ENCODE measurements at regions not wholly inside any gene's neighbourhood (a gene's known extent, or its start where the extent isn't known, plus 50 kb on each side); places are given as distances from the start of the nearest gene placed in this dataset.
A peak's percentile ranks its signal among the peaks of the same experiment; 100 is the strongest.

GRCh38 chr22:46026899-46027210 is 49.9 kb upstream of the WNT7B start:
- CTCF ChIA-PET, result no interaction called here
- no TSS peak for BruUV-seq (replicated peaks)
- H3K9me3 ChIP-seq (ENCODE audit: control insufficient read depth, insufficient read depth, low read depth, low read length), result no peaks in the 10 kb centered on the region

GRCh38 chr22:46027211-46028105 is 50.5 kb upstream of the WNT7B start:
- DNase-seq (ENCODE audit: low read depth, low spot score) (no peak), ATAC-seq (peak; percentile 36)
- Histone ChIP-seq H3K9me3 (ENCODE audit: control insufficient read depth, insufficient read depth, low read depth, low read length) (no peaks in the 10 kb centered on the region), H3K4me3 (ENCODE audit: low read depth in 2 of 2, low read length in 2 of 2) (peak overlapping the region; percentile 22 to 35), H3K4me1 (ENCODE audit: control insufficient read depth, insufficient read depth, low read length) (peaks cover 7% of the 10 kb centered on the region), H3K27ac (ENCODE audit: low read length) (peak overlapping the region; percentile 39; the same call in 1 of the 2 replicates), H3K36me3 (ENCODE audit: control insufficient read depth, insufficient read depth, low read length) (no peaks in the 10 kb centered on the region), H3K27me3 (ENCODE audit: control insufficient read depth, insufficient read depth, low read length) (no peaks in the 10 kb centered on the region)
- BruUV-seq (replicated peaks), result no TSS peak
- in situ Hi-C loops (cut with HindIII; ENCODE audit: low pct_unique_long_range_greater_than_20kb, low sequenced_read_pairs) (no loop called here), intact Hi-C loops (cut with micrococcal nuclease; ENCODE audit: unreplicated experiment) (no loop called here)
- ChIA-PET CTCF (interaction anchor here (0.6 kb wide), 1 partner anchor 93 kb away, joined by 4 read pairs; no protein-coding TSS in a partner anchor), POLR2A (no interaction called here)
- TF ChIP-seq REST (IDR thresholded peaks at IDR 0.05; ENCODE audit: insufficient read depth in 1 of 2, low read depth in 2 of 2, low read length in 1 of 2), result no peak
- no peak for TF ChIP-seq TCF7L2 (IDR thresholded peaks at IDR 0.05; ENCODE audit: low read depth, low read length)
- no peak for TF ChIP-seq CTCF (IDR thresholded peaks at IDR 0.05)
- TF ChIP-seq POLR2AphosphoS5 (IDR thresholded peaks at IDR 0.05; ENCODE audit: low read depth, low read length), result no peak
- TF ChIP-seq SIN3A (IDR thresholded peaks at IDR 0.05; ENCODE audit: borderline replicate concordance, insufficient read depth, low read depth, low read length), result no peak

More at GRCh38 chr22:46026899-46027210, 49.9 kb upstream of the WNT7B start:
- H3K27ac ChIP-seq (ENCODE audit: low read length), result peak overlapping the region; percentile 39; the same call in 1 of the 2 replicates
- POLR2A ChIA-PET, result no interaction called here
- peak overlapping the region; percentile 22 to 35; a peak in 3 of 4 replicates for H3K4me3 ChIP-seq (ENCODE audit: low read depth in 2 of 2, low read length in 2 of 2)
- no peak for ATAC-seq
- in situ Hi-C loops (cut with HindIII; ENCODE audit: low pct_unique_long_range_greater_than_20kb, low sequenced_read_pairs), result no loop called here
- H3K27me3 ChIP-seq (ENCODE audit: control insufficient read depth, insufficient read depth, low read length), result no peaks in the 10 kb centered on the region
- H3K36me3 ChIP-seq (ENCODE audit: control insufficient read depth, insufficient read depth, low read length), result no peaks in the 10 kb centered on the region
- H3K4me1 ChIP-seq (ENCODE audit: control insufficient read depth, insufficient read depth, low read length), result peaks cover 4% of the 10 kb centered on the region; the same call in 1 of the 2 replicates
- TF ChIP-seq SIN3A (IDR thresholded peaks at IDR 0.05; ENCODE audit: borderline replicate concordance, insufficient read depth, low read depth, low read length), result no peak
- TF ChIP-seq CTCF (IDR thresholded peaks at IDR 0.05), result no peak
- TF ChIP-seq POLR2AphosphoS5 (IDR thresholded peaks at IDR 0.05; ENCODE audit: low read depth, low read length), result no peak
- no peak for TF ChIP-seq TCF7L2 (IDR thresholded peaks at IDR 0.05; ENCODE audit: low read depth, low read length)
- TF ChIP-seq REST (IDR thresholded peaks at IDR 0.05; ENCODE audit: insufficient read depth in 1 of 2, low read depth in 2 of 2, low read length in 1 of 2), result no peak
- intact Hi-C loops (cut with micrococcal nuclease; ENCODE audit: unreplicated experiment), result no loop called here
- DNase-seq (ENCODE audit: low read depth, low spot score), result no peak

Data from Panc1 (cell line).